Fibroblast of pulmonary artery (primary cell): ENCODE measurements at regions not wholly inside any gene's neighbourhood (a gene's known extent, or its start where the extent isn't known, plus 50 kb on each side); places are given as distances from the start of the nearest gene placed in this dataset.

Experiments used
- DNase-seq: peaks from one replicate; pipeline ENCODE4 v3.0.0-alpha.2; 2010; ENCODE audit warnings: low read depth
- H3K4me3 ChIP-seq: replicated peaks from 2 replicates; pipeline ENCODE4 v1.5.1; 2011; ENCODE audit warnings: low read depth, mild to moderate bottlenecking, control low read depth, low read length, moderate library complexity
- CTCF ChIP-seq: IDR thresholded peaks from 2 replicates; pipeline ENCODE4 v1.5.1; 2011; ENCODE audit warnings: mild to moderate bottlenecking, control low read depth, low read length, inconsistent platforms; ENCODE audit errors: missing control alignments

GRCh38 chr5:39486361-39486760 lies 61.6 kb upstream of the DAB2 start:
- TF ChIP-seq CTCF, result no peak
- no peak for DNase-seq
- H3K4me3 ChIP-seq, result no peak overlapping the region

- no peak for DNase-seq
- H3K4me3 ChIP-seq, result no peak overlapping the region
- no peak for TF ChIP-seq CTCF
These were observed 60.3 kb upstream of the DAB2 start for GRCh38 chr5:39485079-39485478.

GRCh38 chr5:39484673-39485072 lies 59.9 kb upstream of the DAB2 start:
- no peak for TF ChIP-seq CTCF
- DNase-seq, result no peak
- no peak overlapping the region for H3K4me3 ChIP-seq

GRCh38 chr5:39482098-39482497 lies 57.3 kb upstream of the DAB2 start:
- TF ChIP-seq CTCF, result no peak
- no peak for DNase-seq
- H3K4me3 ChIP-seq, result no peak overlapping the region

- no peak for TF ChIP-seq CTCF
- DNase-seq, result no peak
- H3K4me3 ChIP-seq, result no peak overlapping the region
These were observed 54.8 kb upstream of the DAB2 start for GRCh38 chr5:39479537-39479936.

- no peak overlapping the region for H3K4me3 ChIP-seq
- TF ChIP-seq CTCF, result no peak
- peak; percentile 46 for DNase-seq
These were observed 54.1 kb upstream of the DAB2 start for GRCh38 chr5:39478863-39479262.

- TF ChIP-seq CTCF, result no peak
- no peak for DNase-seq
- H3K4me3 ChIP-seq, result no peak overlapping the region
These were observed 52.1 kb upstream of the DAB2 start for GRCh38 chr5:39476843-39477220.
